Memory B cell (primary cell): ENCODE measurements at regions not wholly inside any gene's neighbourhood (a gene's known extent, or its start where the extent isn't known, plus 50 kb on each side); places are given as distances from the start of the nearest gene placed in this dataset.
"Not testable (repeated sequence)": the region's sequence is repeated elsewhere in the genome, so short reads cannot be mapped to it uniquely, and the experiment has no call there.

Source experiments
- ATAC-seq: fragments of 150-1000 bp; cut with Tn5 transposase; 2 replicates; pipeline ENCODE4 v1.10.0; 2021; ENCODE audit warnings: low read depth, mild to moderate bottlenecking, moderate library complexity
- DNase-seq, 2 donors: peaks; one replicate each; pipeline ENCODE4 v3.0.0; 2022; ENCODE audit warnings: low spot score in 2 of 2
- H3K27ac Mint-ChIP-seq: one replicate; pipeline ENCODE4 v1.8.0; 2022; ENCODE audit warnings: mild to moderate bottlenecking, moderate library complexity, mixed read lengths
- H3K27me3 Mint-ChIP-seq: one replicate; pipeline ENCODE4 v1.8.0; 2022; ENCODE audit warnings: mixed read lengths
- H3K36me3 Mint-ChIP-seq: one replicate; pipeline ENCODE4 v1.8.0; 2022; ENCODE audit warnings: mild to moderate bottlenecking, mixed read lengths
- H3K4me1 Mint-ChIP-seq: one replicate; pipeline ENCODE4 v1.8.0; 2022; ENCODE audit warnings: mixed read lengths
- H3K4me3 Mint-ChIP-seq: one replicate; pipeline ENCODE4 v1.8.0; 2022; ENCODE audit warnings: mild to moderate bottlenecking, moderate library complexity, mixed read lengths
- H3K9me3 Mint-ChIP-seq: one replicate; pipeline ENCODE4 v1.8.0; 2022; ENCODE audit warnings: mixed read lengths

DNA sequence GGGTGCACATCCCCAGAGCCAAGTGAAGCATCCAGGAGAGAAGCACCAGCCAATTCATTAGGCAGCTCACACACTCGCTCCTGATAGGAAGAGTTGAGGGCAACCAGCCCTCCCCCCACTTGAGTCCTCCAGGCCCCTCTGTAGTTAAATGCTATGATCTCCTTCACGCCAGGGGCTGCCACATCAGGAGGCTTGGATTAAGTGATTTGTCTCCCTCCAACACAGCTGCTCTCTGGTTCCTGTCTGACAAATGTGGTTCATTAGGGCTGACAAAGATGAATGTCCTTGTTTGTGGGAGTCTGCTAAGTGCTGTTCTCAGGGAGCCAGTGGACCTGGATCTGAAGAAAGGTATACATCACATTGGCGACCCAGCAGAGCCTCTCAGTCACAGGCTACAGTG, 94.5 kb upstream of the WSCD1 start:
- peaks cover 5% of the 10 kb centered on the region for H3K27me3 Mint-ChIP-seq
- H3K4me1 Mint-ChIP-seq = no peaks in the 10 kb centered on the region
- H3K36me3 Mint-ChIP-seq = no peaks in the 10 kb centered on the region
- H3K4me3 Mint-ChIP-seq = no peak overlapping the region
- no peak for DNase-seq
- peaks cover 3% of the 10 kb centered on the region for H3K9me3 Mint-ChIP-seq
- no peak for ATAC-seq
- H3K27ac Mint-ChIP-seq = no peak overlapping the region

DNA sequence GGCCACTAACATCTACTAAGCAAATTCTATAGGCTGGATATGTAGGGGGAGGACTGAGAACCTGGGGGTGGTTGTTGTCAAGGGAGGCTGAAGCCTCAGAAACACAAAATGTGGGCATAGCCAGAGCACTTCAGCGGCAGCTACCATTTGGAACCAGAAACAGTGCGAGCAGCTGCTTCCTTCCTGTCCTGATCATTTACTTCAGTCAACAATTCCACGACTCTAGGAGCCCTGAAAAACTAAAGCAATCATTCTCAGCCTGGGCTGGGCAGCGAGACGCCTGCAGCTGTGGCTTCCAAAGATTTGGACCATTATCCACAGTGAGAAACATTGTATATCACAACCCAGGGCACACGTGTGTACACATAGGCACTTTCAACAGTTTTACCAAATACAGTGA, 93.9 kb upstream of the WSCD1 start:
- H3K27ac Mint-ChIP-seq = no peak overlapping the region
- H3K36me3 Mint-ChIP-seq = no peaks in the 10 kb centered on the region
- ATAC-seq (no peak), DNase-seq (no peak)
- no peak overlapping the region for H3K4me3 Mint-ChIP-seq
- peaks cover 3% of the 10 kb centered on the region for H3K9me3 Mint-ChIP-seq
- H3K27me3 Mint-ChIP-seq = peaks cover 5% of the 10 kb centered on the region
- H3K4me1 Mint-ChIP-seq = no peaks in the 10 kb centered on the region

DNA sequence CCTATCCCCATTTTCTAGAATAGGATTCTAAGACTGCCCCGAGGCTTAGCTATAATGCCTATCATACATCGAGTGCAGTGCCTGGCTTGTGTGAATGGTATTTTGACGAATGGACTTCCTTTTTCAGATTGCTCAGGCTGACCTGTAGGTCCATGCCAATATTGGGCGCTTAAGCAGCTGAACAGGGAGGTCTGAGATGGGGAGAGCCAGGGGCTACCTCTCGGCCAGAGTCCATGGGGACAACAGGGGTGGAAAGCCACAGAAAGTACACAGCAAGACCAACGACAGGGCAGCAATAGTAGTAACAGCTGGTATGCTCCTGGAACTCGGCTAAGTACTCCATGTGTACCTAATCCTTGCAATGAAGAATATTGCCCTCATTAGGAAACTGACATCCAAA, 91.7 kb upstream of the WSCD1 start:
- Mint-ChIP-seq H3K4me3 (no peak overlapping the region), H3K36me3 (no peaks in the 10 kb centered on the region), H3K4me1 (no peaks in the 10 kb centered on the region), H3K27ac (no peak overlapping the region), H3K27me3 (peaks cover 8% of the 10 kb centered on the region), H3K9me3 (peaks cover 2% of the 10 kb centered on the region)
- ATAC-seq = no peak
- no peak for DNase-seq

DNA sequence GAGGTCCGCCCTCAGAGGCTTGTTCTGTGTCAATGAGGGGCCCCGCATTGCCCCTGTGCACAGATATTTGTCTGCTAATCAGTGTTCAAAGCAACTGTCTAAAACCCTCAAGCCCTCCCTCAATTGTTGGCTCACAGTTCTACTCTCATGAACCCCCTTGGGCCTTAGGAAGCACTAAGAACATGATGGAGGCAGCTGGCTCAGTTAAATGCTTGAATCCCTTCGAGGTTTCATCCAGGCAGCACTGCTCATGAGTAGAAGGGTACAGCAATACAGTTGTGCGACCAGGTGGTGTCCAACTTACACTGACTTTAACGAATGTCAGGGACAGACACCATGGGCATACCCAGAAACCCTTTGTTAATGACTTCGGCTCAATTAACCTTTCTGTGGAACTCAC, 89.2 kb upstream of the WSCD1 start:
- ATAC-seq = no peak
- no peak for DNase-seq
- H3K27me3 Mint-ChIP-seq = peaks cover 9% of the 10 kb centered on the region
- no peaks in the 10 kb centered on the region for H3K4me1 Mint-ChIP-seq
- no peaks in the 10 kb centered on the region for H3K36me3 Mint-ChIP-seq
- no peak overlapping the region for H3K4me3 Mint-ChIP-seq
- no peak overlapping the region for H3K27ac Mint-ChIP-seq
- no peaks in the 10 kb centered on the region for H3K9me3 Mint-ChIP-seq

DNA sequence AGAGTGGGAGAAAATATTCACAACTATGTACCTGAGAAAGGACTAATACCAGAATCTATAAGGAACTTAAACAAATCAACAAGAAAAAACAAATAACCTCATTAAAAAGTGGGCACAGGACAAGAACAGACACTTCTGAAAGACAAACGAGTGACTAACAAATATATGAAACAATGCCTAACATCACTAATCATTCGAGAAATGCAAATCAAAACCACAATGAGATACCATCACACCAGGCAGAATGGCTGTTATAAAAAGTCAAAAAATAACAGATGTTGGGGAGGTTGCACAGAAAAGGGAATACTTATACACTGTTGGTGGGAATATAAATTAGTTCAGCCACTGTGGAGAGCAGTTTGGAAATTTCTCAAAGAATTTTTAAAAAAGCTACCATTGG, 83.5 kb upstream of the WSCD1 start:
- Mint-ChIP-seq H3K9me3 (no peaks in the 10 kb centered on the region), H3K36me3 (no peaks in the 10 kb centered on the region), H3K27me3 (peaks cover 6% of the 10 kb centered on the region), H3K4me3 (no peak overlapping the region), H3K27ac (no peak overlapping the region), H3K4me1 (no peaks in the 10 kb centered on the region)
- no peak for DNase-seq
- ATAC-seq = no peak

DNA sequence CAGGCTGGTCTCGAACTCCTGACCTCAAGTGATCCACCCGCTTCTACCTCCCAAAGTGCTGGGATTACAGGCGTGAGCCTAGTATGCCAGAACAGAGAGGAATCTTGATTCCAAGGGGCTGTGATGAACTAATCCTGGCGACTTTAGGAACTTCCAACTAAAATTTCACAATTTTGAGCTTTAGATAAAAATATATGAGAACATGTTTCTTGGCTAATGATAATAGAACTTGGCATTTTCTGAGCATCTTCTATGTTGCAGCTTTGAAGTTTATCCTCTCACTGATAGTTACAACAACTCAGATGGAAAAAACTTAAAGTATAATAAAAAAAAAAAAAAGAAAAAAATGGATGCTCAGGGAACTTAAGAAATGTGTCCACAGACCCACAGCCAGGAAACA, 69.8 kb upstream of the WSCD1 start:
- no peaks in the 10 kb centered on the region for H3K4me1 Mint-ChIP-seq
- no peak overlapping the region for H3K27ac Mint-ChIP-seq
- ATAC-seq = no peak
- peaks cover 9% of the 10 kb centered on the region for H3K27me3 Mint-ChIP-seq
- H3K9me3 Mint-ChIP-seq = peaks cover 2% of the 10 kb centered on the region
- no peak overlapping the region for H3K4me3 Mint-ChIP-seq
- no peaks in the 10 kb centered on the region for H3K36me3 Mint-ChIP-seq
- no peak for DNase-seq

DNA sequence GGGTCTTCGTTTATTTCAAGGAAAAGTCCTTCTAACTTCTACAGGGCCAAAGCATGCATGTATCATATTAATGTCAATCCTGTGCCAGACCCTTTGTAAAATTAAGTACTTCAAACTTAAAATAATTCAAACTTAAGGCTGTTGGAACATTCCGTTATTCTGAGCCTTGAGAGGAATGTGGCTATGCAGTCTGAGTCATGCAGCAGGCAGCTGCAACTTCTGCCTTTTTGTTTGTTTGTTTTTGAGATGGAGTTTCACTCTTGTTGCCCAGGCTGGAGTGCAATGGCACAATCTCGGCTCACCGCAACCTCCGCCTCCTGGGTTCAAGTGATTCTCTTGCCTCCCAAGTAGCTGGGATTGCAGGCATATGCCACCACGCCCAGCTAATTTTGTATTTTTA, 67.0 kb upstream of the WSCD1 start:
- H3K27me3 Mint-ChIP-seq, H3K4me1 Mint-ChIP-seq, H3K9me3 Mint-ChIP-seq, H3K27ac Mint-ChIP-seq, H3K4me3 Mint-ChIP-seq, ATAC-seq, DNase-seq, H3K36me3 Mint-ChIP-seq: not testable (repeated sequence)

DNA sequence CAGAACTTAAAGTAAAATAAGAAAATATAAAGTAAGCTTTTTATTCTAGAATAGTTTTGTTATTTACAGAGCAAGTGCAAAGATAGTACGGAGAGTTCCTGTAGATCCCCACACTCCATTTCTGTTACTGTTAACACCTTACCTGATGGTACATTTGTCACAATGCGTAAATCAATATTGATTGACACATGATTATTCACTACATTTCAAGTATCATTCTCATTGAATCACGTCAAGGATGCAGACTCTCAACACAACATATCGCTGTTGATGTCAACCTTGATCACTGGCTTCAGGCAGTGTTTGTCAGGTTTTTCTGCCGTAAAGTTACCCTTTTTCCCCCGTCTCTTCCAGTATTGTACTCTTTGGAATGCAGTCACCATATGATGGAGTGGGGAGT, 64.2 kb upstream of the WSCD1 start:
- no peaks in the 10 kb centered on the region for H3K4me1 Mint-ChIP-seq
- peaks cover 6% of the 10 kb centered on the region for H3K27me3 Mint-ChIP-seq
- no peak overlapping the region for H3K4me3 Mint-ChIP-seq
- DNase-seq = no peak
- no peak overlapping the region for H3K27ac Mint-ChIP-seq
- ATAC-seq = no peak
- H3K9me3 Mint-ChIP-seq = peaks cover 3% of the 10 kb centered on the region
- H3K36me3 Mint-ChIP-seq = no peaks in the 10 kb centered on the region

DNA sequence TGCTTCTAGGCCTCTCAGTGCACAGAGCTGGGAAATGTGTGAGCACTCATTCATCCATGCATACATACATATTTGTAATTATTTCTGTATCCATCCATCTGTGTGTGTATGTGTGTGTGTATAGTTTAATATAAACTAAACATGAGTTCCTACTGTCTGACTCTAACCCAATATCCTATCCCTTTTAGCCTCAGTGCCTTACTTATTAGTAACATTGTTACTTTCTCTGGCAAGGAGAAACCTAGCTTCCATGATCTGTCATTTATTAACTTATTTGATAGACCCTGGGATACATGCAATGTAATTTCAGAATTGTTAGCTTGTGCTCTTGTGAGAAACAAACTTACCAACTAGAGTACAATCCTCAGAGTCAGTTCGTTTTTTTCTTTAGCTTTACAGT, 59.0 kb upstream of the WSCD1 start:
- H3K4me1 Mint-ChIP-seq = no peaks in the 10 kb centered on the region
- H3K27me3 Mint-ChIP-seq = peaks cover 9% of the 10 kb centered on the region

DNA sequence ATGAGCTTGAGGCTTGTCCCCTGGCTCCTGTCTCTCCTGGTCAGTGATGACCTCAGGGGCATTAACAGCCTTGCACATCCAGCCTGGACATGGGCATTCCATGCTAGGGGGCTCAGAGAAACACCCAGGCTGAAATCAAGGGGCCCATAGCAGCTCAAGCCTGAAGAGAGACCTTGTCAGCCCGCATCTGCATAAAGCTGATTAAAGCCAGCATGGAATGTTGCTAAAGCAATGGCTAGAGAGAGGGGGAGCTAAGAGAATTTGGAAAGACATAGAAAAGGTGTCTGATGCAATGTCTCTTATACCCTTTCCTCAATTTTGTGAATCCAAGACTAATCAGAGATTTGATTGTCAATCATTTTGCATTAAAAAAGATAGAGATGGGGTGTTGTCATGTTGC, 51.4 kb upstream of the WSCD1 start:
- no peak overlapping the region for H3K4me3 Mint-ChIP-seq
- H3K4me1 Mint-ChIP-seq = no peaks in the 10 kb centered on the region
- DNase-seq (no peak), ATAC-seq (no peak)
- no peak overlapping the region for H3K27ac Mint-ChIP-seq
- H3K27me3 Mint-ChIP-seq = peaks cover 5% of the 10 kb centered on the region
- no peaks in the 10 kb centered on the region for H3K36me3 Mint-ChIP-seq
- no peaks in the 10 kb centered on the region for H3K9me3 Mint-ChIP-seq

More for the DNA sequence above, 59.0 kb upstream of the WSCD1 start:
- ATAC-seq (no peak), DNase-seq (no peak)
- H3K27ac Mint-ChIP-seq = no peak overlapping the region
- H3K9me3 Mint-ChIP-seq = peaks cover 1% of the 10 kb centered on the region
- no peaks in the 10 kb centered on the region for H3K36me3 Mint-ChIP-seq
- no peak overlapping the region for H3K4me3 Mint-ChIP-seq

DNA sequence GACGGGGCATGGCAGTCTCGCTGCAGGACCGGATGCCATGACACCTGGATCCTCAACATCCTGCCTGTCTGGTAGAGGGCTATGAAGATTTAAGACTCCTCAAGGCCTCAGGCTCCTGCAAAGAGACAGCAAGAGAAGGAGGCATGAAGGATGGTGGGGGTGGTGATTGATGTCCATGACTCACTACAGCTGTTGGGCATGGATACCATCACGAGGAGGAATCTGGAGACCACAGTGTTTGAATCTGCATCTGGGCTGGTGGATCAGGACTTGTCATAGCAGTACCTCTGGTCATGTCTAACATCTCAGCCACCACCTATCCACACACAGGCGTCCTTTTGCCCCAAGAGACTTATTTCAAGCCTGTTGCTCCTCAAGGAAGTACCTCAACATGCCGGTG, 50.2 kb upstream of the WSCD1 start:
- no peaks in the 10 kb centered on the region for H3K36me3 Mint-ChIP-seq
- no peak overlapping the region for H3K4me3 Mint-ChIP-seq
- H3K27me3 Mint-ChIP-seq = peaks cover 5% of the 10 kb centered on the region
- DNase-seq (no peak), ATAC-seq (no peak)
- no peaks in the 10 kb centered on the region for H3K4me1 Mint-ChIP-seq
- H3K27ac Mint-ChIP-seq = no peak overlapping the region
- H3K9me3 Mint-ChIP-seq = no peaks in the 10 kb centered on the region

DNA sequence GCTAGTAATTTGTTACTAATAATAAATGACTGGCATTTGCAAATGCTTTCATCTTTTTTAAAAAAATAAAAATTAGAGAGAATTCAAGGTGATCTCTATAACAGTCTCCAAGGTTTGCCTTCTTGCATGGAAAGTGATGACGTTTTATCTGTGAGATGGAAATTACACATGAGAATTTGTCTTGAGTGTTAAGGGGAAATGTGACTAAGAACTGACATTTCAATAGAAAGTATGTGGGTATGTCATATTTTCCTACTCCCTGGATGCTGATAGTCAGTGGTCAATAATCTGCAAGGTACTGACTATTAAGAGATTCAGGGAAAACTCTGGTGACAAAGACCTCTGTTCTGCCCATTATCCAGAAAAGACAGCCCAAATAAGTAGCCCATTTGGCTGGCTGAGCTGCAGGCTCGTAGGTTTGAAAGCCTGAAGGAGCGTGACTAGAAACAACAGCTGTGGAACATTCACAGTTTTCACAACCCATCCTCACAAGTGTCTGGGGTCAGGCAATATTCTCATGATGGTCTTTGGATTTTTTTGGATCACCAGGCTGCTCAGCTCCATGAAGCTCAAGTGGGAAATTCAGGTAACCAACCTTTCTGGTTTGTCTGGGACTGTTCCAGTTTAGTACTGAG, 49.7 kb upstream of the WSCD1 start:
- Mint-ChIP-seq H3K4me1 (no peaks in the 10 kb centered on the region), H3K27ac (no peak overlapping the region), H3K27me3 (peaks cover 7% of the 10 kb centered on the region), H3K4me3 (no peak overlapping the region), H3K9me3 (no peaks in the 10 kb centered on the region), H3K36me3 (no peaks in the 10 kb centered on the region)
- no peak for ATAC-seq
- DNase-seq = no peak
